ENCODE measurements at regions not wholly inside any gene's neighbourhood (a gene's known extent, or its start where the extent isn't known, plus 50 kb on each side); places are given as distances from the start of the nearest gene placed in this dataset.

DNA sequence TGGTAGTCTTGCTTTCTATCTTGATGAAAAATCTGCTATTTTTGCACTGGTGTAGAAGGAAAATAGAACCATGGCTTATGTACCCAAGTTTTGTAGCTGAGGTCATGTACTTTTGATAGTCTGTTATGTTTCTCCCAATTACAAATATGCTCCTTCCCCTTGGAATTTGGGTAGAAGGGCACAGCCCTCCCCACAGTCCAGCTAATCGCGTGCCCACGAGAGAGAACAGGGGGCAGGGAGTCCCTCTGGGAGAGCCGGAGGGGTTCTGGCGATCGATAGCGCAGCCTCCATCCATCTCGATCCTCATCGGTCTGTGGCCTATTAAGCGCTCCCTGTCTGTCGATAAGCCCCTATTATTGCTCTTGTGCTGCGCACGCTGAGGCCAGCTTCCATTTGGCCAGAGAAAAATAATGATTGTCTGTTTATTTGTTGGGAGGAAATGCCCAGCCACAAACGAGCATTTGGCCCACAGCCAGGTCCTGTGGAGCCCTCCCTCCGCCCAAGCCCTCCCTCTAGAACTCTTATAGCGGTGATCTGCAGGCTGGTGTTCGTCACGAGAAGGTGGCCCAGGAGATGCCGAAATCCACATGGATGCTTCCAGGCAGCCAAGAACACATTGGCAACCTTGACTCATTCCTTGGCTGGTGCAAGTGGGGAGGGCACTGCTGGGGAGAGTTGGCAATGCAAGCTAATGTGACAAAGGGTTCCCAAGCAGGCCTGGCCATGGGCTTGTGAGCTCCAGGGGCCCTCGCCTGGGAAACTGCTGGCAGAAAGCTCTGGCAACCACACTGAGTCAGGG lies 134.7 kb upstream of the TNR start:
- Histone ChIP-seq H3K4me3 (replicated peaks in 1 of 2; ENCODE audit: low read depth in 1 of 2, low read length in 2 of 2) (no peak overlapping the region), H3K9ac (ENCODE audit: low read length) (no peak overlapping the region), H3K4me1 (ENCODE audit: control insufficient read depth in 1 of 2, insufficient read depth in 2 of 2, low read length in 2 of 2) (no peaks in the 10 kb centered on the region), H3K4me2 (ENCODE audit: low read length) (no peak overlapping the region), H3K79me2 (ENCODE audit: insufficient read depth, low read length) (no peaks in the 10 kb centered on the region), H3K9me2 (ENCODE audit: insufficient read depth) (no peaks in the 10 kb centered on the region), H3K27me3 (ENCODE audit: insufficient read depth, low read length) (no peaks in the 10 kb centered on the region), H2AFZ (ENCODE audit: low read depth, low read length, poor library complexity, severe bottlenecking) (no peak overlapping the region), H4K20me1 (ENCODE audit: insufficient read depth) (no peaks in the 10 kb centered on the region), H3K27ac (ENCODE audit: low read depth, low read length) (no peak overlapping the region), H3K9me3 (ENCODE audit: control insufficient read depth in 1 of 2, insufficient read depth in 1 of 2, low read depth in 1 of 2, low read length in 2 of 2) (no peaks in the 10 kb centered on the region), H3K36me3 (ENCODE audit: control insufficient read depth in 1 of 2, insufficient read depth in 2 of 2, low read length in 2 of 2) (no peaks in the 10 kb centered on the region)
- ATAC-seq (no peak), DNase-seq (ENCODE audit: low read depth, low spot score) (no peak)
- no TSS peak for BruUV-seq (replicated peaks)
- TF ChIP-seq CEBPB (IDR thresholded peaks at IDR 0.05; ENCODE audit: low read depth), result no peak
- TF ChIP-seq EZH2phosphoT487 (IDR thresholded peaks at IDR 0.05; ENCODE audit: borderline replicate concordance), result no peak
- TF ChIP-seq SP1 (IDR thresholded peaks at IDR 0.05; ENCODE audit: low read depth), result no peak
- no peak for TF ChIP-seq FOSL1 (IDR thresholded peaks at IDR 0.05; ENCODE audit: low read depth)
- TF ChIP-seq YY1 (IDR thresholded peaks at IDR 0.05; ENCODE audit: extremely low read depth, insufficient replicate concordance, low read depth, low read length), result no peak
- no peak for TF ChIP-seq RAD21 (IDR thresholded peaks at IDR 0.05; ENCODE audit: low read depth)
- TF ChIP-seq, protein P1, sequence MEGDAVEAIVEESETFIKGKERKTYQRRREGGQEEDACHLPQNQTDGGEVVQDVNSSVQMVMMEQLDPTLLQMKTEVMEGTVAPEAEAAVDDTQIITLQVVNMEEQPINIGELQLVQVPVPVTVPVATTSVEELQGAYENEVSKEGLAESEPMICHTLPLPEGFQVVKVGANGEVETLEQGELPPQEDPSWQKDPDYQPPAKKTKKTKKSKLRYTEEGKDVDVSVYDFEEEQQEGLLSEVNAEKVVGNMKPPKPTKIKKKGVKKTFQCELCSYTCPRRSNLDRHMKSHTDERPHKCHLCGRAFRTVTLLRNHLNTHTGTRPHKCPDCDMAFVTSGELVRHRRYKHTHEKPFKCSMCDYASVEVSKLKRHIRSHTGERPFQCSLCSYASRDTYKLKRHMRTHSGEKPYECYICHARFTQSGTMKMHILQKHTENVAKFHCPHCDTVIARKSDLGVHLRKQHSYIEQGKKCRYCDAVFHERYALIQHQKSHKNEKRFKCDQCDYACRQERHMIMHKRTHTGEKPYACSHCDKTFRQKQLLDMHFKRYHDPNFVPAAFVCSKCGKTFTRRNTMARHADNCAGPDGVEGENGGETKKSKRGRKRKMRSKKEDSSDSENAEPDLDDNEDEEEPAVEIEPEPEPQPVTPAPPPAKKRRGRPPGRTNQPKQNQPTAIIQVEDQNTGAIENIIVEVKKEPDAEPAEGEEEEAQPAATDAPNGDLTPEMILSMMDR (IDR thresholded peaks at IDR 0.05 in 2 of 3, conservative IDR thresholded peaks at IDR 0.05 in 1 of 3; ENCODE audit: borderline replicate concordance in 1 of 3, insufficient read depth in 1 of 3, low read depth in 2 of 3, low read length in 2 of 3), result no peak
- no peak for TF ChIP-seq JUND (IDR thresholded peaks at IDR 0.05)
- TF ChIP-seq, protein P2, sequence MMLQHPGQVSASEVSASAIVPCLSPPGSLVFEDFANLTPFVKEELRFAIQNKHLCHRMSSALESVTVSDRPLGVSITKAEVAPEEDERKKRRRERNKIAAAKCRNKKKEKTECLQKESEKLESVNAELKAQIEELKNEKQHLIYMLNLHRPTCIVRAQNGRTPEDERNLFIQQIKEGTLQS (IDR thresholded peaks at IDR 0.05), result no peak
- TF ChIP-seq EGR1 (IDR thresholded peaks at IDR 0.05; ENCODE audit: low read depth), result no peak
- no peak for TF ChIP-seq ELF1 (IDR thresholded peaks at IDR 0.05; ENCODE audit: borderline replicate concordance, low read depth)
- TF ChIP-seq, protein P3, sequence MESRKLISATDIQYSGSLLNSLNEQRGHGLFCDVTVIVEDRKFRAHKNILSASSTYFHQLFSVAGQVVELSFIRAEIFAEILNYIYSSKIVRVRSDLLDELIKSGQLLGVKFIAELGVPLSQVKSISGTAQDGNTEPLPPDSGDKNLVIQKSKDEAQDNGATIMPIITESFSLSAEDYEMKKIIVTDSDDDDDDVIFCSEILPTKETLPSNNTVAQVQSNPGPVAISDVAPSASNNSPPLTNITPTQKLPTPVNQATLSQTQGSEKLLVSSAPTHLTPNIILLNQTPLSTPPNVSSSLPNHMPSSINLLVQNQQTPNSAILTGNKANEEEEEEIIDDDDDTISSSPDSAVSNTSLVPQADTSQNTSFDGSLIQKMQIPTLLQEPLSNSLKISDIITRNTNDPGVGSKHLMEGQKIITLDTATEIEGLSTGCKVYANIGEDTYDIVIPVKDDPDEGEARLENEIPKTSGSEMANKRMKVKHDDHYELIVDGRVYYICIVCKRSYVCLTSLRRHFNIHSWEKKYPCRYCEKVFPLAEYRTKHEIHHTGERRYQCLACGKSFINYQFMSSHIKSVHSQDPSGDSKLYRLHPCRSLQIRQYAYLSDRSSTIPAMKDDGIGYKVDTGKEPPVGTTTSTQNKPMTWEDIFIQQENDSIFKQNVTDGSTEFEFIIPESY (IDR thresholded peaks at IDR 0.05; ENCODE audit: extremely low read depth, insufficient replicate concordance, low read length), result no peak
- no peak for TF ChIP-seq ZNF274 (IDR thresholded peaks at IDR 0.05; ENCODE audit: low read depth, low read length)
- no peak for TF ChIP-seq EZH2 (IDR thresholded peaks at IDR 0.05)
- intact Hi-C loops (cut with micrococcal nuclease), result no loop called here
- ChIA-PET RAD21 (ENCODE audit: low non-redundant PET in 1 of 2, low total read pairs in 2 of 2, uncharacterized antibody in 2 of 2, unreplicated experiment in 2 of 2) (no interaction called here), CTCF (no interaction called here), POLR2A (no interaction called here)
